Calu3 (cell line): ENCODE measurements at regions not wholly inside any gene's neighbourhood (a gene's known extent, or its start where the extent isn't known, plus 50 kb on each side); places are given as distances from the start of the nearest gene placed in this dataset.

Source experiments
- BruUV-seq: library from RNA; stranded (reverse); fragments of 400-500 nt; replicated peaks from 2 replicates; lab custom pipeline; 2021; lab: Mats Ljungman, UMichigan
- CTCF ChIA-PET: fragments of 300-600 bp; sonication (Branson Sonifier 250); formaldehyde crosslinking; loops from one replicate; lab custom pipeline; 2022; ENCODE audit warnings: antibody characterized with exemption; lab: Charles Lee
- DNase-seq: peaks from one replicate; pipeline ENCODE4 v3.0.0; 2022
- H3K27ac Mint-ChIP-seq: one replicate; pipeline ENCODE4 v1.8.0; 2022; ENCODE audit warnings: mixed read lengths; ENCODE audit not compliant: unreplicated experiment
- H3K27me3 Mint-ChIP-seq: one replicate; pipeline ENCODE4 v1.8.0; 2022; ENCODE audit warnings: mixed read lengths; ENCODE audit not compliant: unreplicated experiment
- H3K36me3 Mint-ChIP-seq: one replicate; pipeline ENCODE4 v1.8.0; 2022; ENCODE audit warnings: mild to moderate bottlenecking, moderate library complexity, mixed read lengths; ENCODE audit not compliant: insufficient read depth, unreplicated experiment
- H3K4me1 Mint-ChIP-seq: one replicate; pipeline ENCODE4 v1.8.0; 2022; ENCODE audit warnings: mild to moderate bottlenecking, low read depth, mixed read lengths; ENCODE audit not compliant: unreplicated experiment
- H3K4me3 Mint-ChIP-seq: one replicate; pipeline ENCODE4 v1.8.0; 2022; ENCODE audit warnings: mild to moderate bottlenecking, low read depth, moderate library complexity, mixed read lengths; ENCODE audit not compliant: unreplicated experiment
- H3K9me3 Mint-ChIP-seq: one replicate; pipeline ENCODE4 v1.8.0; 2022; ENCODE audit warnings: low read depth, mixed read lengths; ENCODE audit not compliant: unreplicated experiment
- CTCF ChIP-seq: fragments of 200-600 bp; IDR thresholded peaks from one replicate; pipeline ENCODE4 v1.8.0; 2022; ENCODE audit warnings: antibody characterized with exemption; ENCODE audit not compliant: unreplicated experiment
- intact Hi-C: fragments of 100-400 bp; cut with micrococcal nuclease; formaldehyde crosslinking; loops from one replicate; pipeline ENCODE4 v1.10.0; 2022; ENCODE audit not compliant: unreplicated experiment

GRCh38 chr16:13558752-13559151 is 361.2 kb upstream of the ERCC4 start:
- H3K9me3 Mint-ChIP-seq = peaks cover 6% of the 10 kb centered on the region
- no peaks in the 10 kb centered on the region for H3K27me3 Mint-ChIP-seq
- no peak for DNase-seq
- no peak overlapping the region for H3K27ac Mint-ChIP-seq
- CTCF ChIA-PET = no interaction called here
- H3K4me1 Mint-ChIP-seq = no peaks in the 10 kb centered on the region
- H3K36me3 Mint-ChIP-seq = no peaks in the 10 kb centered on the region
- BruUV-seq = no TSS peak
- no peak for TF ChIP-seq CTCF
- intact Hi-C loops = no loop called here
- H3K4me3 Mint-ChIP-seq = no peak overlapping the region

- TF ChIP-seq CTCF = no peak
- BruUV-seq = no TSS peak
- intact Hi-C loops = no loop called here
- no peak overlapping the region for H3K27ac Mint-ChIP-seq
- no peaks in the 10 kb centered on the region for H3K36me3 Mint-ChIP-seq
- H3K27me3 Mint-ChIP-seq = no peaks in the 10 kb centered on the region
- no peaks in the 10 kb centered on the region for H3K4me1 Mint-ChIP-seq
- H3K4me3 Mint-ChIP-seq = no peak overlapping the region
- DNase-seq = no peak
- peaks cover 9% of the 10 kb centered on the region for H3K9me3 Mint-ChIP-seq
- CTCF ChIA-PET = interaction anchor here (0.6 kb wide), 1 partner anchor 14 kb away, joined by 3 read pairs; no protein-coding TSS in a partner anchor
Measured at GRCh38 chr16:13559624-13560023, 360.3 kb upstream of the ERCC4 start.

GRCh38 chr16:13560151-13560550 is 359.8 kb upstream of the ERCC4 start:
- CTCF ChIA-PET = no interaction called here
- no peak for TF ChIP-seq CTCF
- DNase-seq = no peak
- BruUV-seq = no TSS peak
- Mint-ChIP-seq H3K36me3 (no peaks in the 10 kb centered on the region), H3K9me3 (peaks cover 9% of the 10 kb centered on the region), H3K4me3 (no peak overlapping the region), H3K4me1 (no peaks in the 10 kb centered on the region), H3K27ac (no peak overlapping the region), H3K27me3 (no peaks in the 10 kb centered on the region)
- intact Hi-C loops = no loop called here

GRCh38 chr16:13561291-13562070 is 358.5 kb upstream of the ERCC4 start:
- H3K27me3 Mint-ChIP-seq = no peaks in the 10 kb centered on the region
- H3K4me1 Mint-ChIP-seq = no peaks in the 10 kb centered on the region
- H3K9me3 Mint-ChIP-seq = peaks cover 7% of the 10 kb centered on the region
- no TSS peak for BruUV-seq
- no peak overlapping the region for H3K4me3 Mint-ChIP-seq
- no peak for TF ChIP-seq CTCF
- DNase-seq = no peak
- H3K36me3 Mint-ChIP-seq = no peaks in the 10 kb centered on the region
- H3K27ac Mint-ChIP-seq = no peak overlapping the region
- intact Hi-C loops = no loop called here
- CTCF ChIA-PET = no interaction called here
